ENCODE measurements at regions not wholly inside any gene's neighbourhood (a gene's known extent, or its start where the extent isn't known, plus 50 kb on each side); places are given as distances from the start of the nearest gene placed in this dataset.

DNA sequence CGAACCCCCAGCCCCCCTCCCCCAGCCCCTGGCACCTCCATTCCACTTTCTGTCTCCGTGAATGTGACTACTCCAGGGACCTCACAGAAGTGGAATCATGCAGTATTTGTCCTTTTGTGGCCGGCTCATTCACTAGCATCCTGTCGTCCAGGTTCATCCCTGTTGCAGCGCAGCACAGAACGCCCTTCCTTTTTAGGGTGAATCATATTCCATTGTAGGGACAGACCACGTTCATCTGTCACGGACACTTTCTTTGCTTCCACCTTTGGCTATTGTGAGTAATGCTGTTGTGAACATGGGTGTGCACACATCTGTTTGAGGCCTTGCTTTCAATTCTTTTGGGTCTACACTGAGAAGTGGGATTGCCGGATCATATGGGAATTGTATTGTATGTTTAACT lies 148.9 kb upstream of the IQSEC1 start:
- no peak for TF ChIP-seq POLR2A (IDR thresholded peaks at IDR 0.05)
- no peak for TF ChIP-seq CTCF (IDR thresholded peaks at IDR 0.05)
- DNase-seq (ENCODE audit: low spot score in 2 of 2) = no peak
- intact Hi-C loops (cut with DNase I; ENCODE audit: low total_unique reads) = no loop called here
- H3K4me3 ChIP-seq (ENCODE audit: low read depth, poor library complexity, severe bottlenecking) = no peak overlapping the region
- 85 to 87% methylated on average over 9 of the region's 9 CpGs for WGBS, 2 donors

DNA sequence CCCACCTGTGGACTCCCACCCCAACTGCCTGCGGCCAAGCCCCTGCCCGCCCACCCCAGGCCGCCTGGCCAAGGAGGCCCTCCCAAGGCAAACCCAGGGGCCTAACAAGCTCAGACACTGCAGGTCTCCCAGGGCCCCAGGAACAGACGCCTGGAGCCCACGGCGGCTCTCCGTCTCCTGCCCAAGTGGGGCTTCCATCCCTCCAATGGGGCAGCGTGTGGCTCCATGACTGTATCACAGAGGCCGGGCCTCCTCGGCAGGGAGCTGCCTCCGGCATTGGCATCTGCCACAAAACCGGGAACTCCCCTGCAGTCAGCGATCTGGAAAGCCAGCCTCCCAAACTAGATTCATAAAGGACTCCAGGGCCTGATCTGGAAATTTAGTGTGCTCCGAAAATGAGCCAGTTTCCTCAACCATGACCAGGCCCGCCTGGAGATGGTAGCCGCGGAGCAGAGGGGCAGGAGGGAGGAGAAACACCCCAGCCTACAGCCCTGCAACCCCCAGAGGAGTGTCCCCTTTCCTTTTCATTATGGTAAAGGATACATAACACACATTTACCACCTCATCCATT lies 148.3 kb upstream of the IQSEC1 start:
- H3K4me3 ChIP-seq (ENCODE audit: low read depth, poor library complexity, severe bottlenecking) = no peak overlapping the region
- TF ChIP-seq CTCF (IDR thresholded peaks at IDR 0.05) (no peak), POLR2A (IDR thresholded peaks at IDR 0.05) (no peak)
- intact Hi-C loops (cut with DNase I; ENCODE audit: low total_unique reads) = no loop called here
- DNase-seq (ENCODE audit: low spot score in 2 of 2) = no peak
- WGBS, 2 donors = 70 to 84% methylated on average over 15 of the region's 17 CpGs

DNA sequence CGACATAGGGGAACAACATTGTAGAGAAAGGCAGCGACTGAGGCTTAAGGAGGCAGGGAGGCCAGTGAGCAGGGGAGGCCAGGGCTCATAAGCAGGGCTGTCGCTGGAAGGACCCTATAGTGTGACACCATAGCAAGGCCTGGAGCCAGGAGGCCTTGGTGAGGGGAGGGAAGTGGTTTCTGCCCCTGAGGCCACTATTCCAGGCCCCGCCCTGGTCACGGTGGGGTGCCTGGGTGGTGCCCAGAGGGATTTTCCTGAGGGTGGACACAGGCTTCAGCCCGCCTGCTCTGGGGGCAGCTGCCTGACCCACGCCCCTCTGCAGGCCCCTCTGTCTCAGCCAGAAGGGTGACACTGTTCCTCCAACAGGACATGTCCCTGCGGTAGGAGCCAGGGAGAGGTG lies 147.8 kb upstream of the IQSEC1 start:
- 89% methylated on average over 4 to 5 of the region's 8 CpGs for WGBS, 2 donors
- DNase-seq (ENCODE audit: low spot score in 2 of 2) = no peak
- intact Hi-C loops (cut with DNase I; ENCODE audit: low total_unique reads) = no loop called here
- no peak overlapping the region for H3K4me3 ChIP-seq (ENCODE audit: low read depth, poor library complexity, severe bottlenecking)
- TF ChIP-seq CTCF (IDR thresholded peaks at IDR 0.05) (no peak), POLR2A (IDR thresholded peaks at IDR 0.05) (no peak)

- 83 to 89% methylated on average over 10 of the region's 10 CpGs for WGBS, 2 donors
- H3K4me3 ChIP-seq (ENCODE audit: low read depth, poor library complexity, severe bottlenecking) = no peak overlapping the region
- intact Hi-C loops (cut with DNase I; ENCODE audit: low total_unique reads) = no loop called here
- no peak for TF ChIP-seq POLR2A (IDR thresholded peaks at IDR 0.05)
- TF ChIP-seq CTCF (IDR thresholded peaks at IDR 0.05) = no peak
- no peak for DNase-seq (ENCODE audit: low spot score in 2 of 2)
These were observed 146.7 kb upstream of the IQSEC1 start for GRCh38 chr3:13219902-13220296.

DNA sequence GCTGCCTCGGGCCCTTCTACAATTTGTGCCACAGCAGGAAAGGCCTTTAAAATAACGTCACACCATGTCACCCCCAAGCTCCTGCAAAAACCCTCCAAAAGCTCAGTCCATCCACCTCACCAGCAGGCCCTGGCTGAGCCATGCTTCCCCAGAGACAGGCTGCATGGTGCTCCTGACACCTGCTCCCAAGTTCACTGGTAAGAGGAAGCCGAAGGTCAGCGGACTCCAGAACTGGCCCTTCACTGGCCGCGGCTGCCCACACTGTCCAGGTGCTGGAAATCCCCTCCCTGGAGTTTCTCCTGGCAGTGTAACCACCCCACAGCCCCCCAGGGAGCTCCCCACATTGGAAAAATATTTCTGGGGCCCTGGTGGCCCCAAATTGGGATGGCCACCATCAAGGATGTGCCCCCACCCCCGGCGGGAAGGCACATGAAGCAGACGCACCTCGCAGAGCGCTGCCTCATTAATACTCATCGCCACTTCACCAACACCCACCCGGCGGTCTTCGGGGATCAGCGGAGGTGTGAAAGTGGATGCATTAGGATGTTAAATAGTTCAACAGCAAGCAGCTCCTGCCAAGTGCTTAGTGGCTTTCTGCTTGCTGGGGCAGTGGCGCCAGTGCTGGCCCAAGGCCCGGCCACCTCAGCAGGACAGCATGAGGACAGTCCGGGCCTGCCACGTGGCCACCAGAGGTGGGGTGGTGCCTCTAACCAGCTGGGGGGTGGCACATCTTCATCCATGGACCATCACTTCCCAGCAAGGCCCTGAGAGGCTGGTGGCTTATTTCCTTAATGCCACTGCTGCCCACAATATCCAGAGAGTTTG lies 146.1 kb upstream of the IQSEC1 start:
- WGBS, 2 donors = 88 to 90% methylated on average over 20 of the region's 20 CpGs
- no peak for DNase-seq (ENCODE audit: low spot score in 2 of 2)
- H3K4me3 ChIP-seq (ENCODE audit: low read depth, poor library complexity, severe bottlenecking) = no peak overlapping the region
- TF ChIP-seq POLR2A (IDR thresholded peaks at IDR 0.05) = no peak
- TF ChIP-seq CTCF (IDR thresholded peaks at IDR 0.05) = no peak
- intact Hi-C loops (cut with DNase I; ENCODE audit: low total_unique reads) = no loop called here
